GM11168 (cell line): ENCODE measurements at regions not wholly inside any gene's neighbourhood (a gene's known extent, or its start where the extent isn't known, plus 50 kb on each side); places are given as distances from the start of the nearest gene placed in this dataset.

ENCODE experiments used
- in situ Hi-C: fragments of 300-500 bp; cut with MboI; formaldehyde crosslinking; loops from one replicate; pipeline ENCODE4 v1.12.0; 2022; ENCODE audit warnings: low sequenced_read_pairs; ENCODE audit not compliant: unreplicated experiment

DNA sequence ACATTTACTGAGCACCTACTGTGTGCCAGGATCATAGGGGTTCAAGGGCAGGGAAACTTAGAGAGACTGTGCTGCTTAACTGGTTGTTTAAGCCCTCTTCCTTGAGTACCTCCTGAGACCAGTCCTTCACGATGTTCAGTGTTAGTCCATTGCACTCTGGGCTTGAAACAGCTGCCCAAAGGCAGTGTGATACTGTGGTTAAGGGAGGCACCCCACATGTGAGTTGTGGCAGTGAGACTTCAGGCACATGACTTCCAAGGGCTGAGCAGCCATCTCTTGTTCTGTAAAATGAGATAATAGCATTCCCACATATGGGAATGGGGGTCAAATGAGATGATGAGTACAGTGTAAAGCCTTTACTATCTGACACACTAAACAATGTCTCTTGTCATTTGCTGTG, 75.1 kb downstream of the LINGO1 start:
- in situ Hi-C loops = no loop called here

DNA sequence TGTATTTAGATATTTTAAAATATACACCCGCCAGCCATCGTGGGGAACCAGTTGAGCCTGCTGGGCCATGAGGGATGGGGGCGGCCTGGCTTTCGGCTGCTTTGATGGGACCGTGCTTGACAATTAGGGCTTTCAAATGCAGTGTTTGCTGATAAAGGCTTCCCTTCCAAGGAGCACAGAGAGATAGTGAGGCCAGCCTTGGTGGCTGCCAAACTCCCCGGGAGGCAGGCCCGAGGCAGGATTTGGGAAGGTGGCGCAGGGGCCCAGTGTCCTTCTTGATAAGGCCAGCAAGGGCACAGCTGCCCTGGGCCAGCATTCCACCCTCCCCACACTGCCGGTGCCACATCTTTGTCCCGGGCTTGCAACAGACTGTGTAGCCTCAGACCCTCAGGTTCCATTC, 75.6 kb downstream of the LINGO1 start:
- in situ Hi-C loops = no loop called here

DNA sequence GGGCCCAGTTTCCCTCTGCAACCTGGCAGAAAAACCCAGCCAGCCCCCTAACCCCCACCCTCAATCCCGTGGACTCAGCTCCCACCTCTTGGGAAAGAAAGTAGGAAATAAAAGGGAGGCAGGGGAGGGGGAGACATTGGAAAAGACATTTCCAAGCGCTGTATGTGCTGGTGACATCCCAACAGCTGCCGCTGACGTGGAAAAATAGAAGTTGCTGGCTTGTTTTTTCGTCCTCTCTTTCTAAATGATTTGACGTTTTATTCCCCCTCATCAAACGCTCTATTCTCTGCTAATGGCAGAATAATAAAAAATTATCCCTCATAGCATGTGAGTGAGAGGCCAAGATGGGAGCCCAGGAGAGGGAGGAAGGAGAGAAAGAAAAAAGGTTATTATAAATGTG, 76.1 kb downstream of the LINGO1 start:
- in situ Hi-C loops = no loop called here

DNA sequence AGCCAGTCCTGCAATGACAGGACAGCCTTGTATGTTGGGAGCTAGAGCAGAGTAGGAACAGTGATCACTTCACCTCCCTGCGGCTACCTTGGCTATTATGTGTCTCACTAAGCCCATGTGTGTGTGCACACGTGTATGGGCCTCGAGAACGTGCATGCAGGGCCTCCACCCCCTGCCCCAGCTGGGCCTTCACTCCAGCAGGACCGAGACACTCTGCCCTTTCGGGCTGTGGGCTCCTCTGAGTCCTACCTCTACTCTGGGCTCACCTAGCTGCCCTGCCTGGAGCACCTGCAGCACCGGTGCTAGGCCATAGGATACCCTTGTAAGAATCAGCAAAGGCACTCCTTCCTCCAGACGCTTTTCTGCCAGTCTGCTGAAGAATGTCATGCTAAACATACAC, 77.5 kb downstream of the LINGO1 start:
- in situ Hi-C loops = no loop called here

DNA sequence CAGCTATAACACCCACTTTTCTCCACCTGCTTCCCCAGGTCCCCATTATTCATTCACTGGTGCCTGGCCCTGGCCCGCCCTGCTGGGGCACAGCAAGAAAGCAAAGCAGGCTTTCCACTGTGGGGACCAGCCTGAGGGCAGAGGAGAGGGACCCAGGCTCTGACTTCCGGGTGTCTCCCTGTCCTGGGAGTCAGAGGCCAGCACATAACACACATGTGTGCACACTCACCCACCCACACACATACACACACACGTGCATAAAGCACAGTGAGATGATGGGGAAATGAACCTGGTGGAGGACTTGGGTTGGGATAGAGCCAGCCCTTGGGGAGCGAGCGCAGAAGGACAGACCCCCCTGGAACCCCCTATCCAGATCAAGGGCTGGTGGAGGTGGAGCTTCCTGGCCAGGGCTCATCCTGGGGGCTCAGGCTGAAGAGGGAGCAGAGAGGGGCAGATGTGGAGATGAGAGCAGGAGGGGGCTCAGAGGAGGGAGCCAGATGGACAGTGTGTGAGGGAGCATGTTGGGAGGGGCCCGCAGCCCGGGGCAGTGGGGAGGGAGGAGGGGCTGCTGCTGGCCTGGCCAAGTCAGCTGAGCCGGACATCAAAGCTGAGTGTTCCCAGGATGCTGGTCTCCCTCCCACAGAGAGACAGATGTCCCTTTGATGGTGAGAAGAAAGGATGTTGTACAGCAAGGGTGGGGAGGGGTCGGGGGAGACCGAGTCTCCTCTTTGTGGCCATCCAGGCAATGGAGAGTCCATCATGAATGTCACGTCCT, 78.2 kb downstream of the LINGO1 start:
- in situ Hi-C loops = no loop called here

DNA sequence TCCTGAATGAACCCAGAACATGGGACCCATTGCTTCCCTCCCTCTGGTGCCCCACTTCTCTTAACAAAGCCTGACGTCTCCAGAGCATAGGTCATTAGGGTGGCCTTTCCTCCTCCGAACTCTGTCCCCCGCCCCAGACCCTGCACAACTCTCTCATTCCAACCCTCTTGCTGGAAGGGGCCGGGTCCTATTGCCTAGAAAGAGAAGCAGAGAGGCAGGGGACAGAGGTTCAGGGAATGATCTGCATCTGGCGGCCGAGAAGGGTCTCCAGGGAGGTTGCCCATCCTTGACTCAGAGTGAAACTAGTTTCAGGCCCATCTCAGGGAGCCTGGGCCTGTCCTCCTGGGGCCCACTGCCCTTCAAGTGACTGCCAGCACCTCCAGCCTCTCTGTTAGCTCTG, 79.0 kb downstream of the LINGO1 start:
- in situ Hi-C loops = no loop called here

DNA sequence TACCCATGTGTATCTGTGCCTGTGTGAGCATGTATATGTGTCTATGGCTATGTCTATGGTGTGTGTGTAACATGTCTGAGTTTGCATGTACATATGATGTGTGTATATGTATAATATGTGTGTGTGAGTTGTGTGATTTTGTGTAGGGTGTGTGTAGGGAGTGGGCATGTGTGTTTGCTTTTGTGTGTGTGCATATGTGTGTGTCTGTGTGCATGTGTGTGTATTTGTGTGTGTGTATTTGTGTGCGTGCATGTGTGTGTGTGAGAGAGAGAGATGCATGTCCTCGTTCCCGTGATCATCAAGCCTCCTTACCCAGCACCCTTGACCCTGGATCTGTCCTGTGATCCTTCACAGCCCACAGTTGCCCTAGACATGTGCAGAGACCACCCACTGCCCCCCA, 79.5 kb downstream of the LINGO1 start:
- in situ Hi-C loops = no loop called here

DNA sequence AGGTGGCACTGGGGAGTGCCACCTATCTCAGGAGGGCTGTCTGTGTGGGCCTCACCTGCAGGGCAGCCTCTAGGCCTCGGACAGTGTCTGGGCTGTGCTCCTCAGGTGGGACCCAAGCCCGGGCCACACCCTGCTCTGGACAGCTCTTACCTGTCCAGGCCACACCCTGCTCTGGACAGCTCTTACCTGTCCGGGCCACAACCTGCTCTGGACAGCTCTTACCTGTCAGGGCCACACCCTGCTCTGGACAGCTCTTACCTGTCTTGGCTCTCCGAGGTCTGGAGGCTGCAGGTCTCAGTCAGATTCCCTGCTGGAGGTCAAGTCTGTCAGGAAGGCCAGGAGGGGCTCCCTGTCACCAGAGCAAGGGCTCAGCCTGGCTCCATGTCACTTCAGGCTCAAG, 80.6 kb downstream of the LINGO1 start:
- in situ Hi-C loops = no loop called here

DNA sequence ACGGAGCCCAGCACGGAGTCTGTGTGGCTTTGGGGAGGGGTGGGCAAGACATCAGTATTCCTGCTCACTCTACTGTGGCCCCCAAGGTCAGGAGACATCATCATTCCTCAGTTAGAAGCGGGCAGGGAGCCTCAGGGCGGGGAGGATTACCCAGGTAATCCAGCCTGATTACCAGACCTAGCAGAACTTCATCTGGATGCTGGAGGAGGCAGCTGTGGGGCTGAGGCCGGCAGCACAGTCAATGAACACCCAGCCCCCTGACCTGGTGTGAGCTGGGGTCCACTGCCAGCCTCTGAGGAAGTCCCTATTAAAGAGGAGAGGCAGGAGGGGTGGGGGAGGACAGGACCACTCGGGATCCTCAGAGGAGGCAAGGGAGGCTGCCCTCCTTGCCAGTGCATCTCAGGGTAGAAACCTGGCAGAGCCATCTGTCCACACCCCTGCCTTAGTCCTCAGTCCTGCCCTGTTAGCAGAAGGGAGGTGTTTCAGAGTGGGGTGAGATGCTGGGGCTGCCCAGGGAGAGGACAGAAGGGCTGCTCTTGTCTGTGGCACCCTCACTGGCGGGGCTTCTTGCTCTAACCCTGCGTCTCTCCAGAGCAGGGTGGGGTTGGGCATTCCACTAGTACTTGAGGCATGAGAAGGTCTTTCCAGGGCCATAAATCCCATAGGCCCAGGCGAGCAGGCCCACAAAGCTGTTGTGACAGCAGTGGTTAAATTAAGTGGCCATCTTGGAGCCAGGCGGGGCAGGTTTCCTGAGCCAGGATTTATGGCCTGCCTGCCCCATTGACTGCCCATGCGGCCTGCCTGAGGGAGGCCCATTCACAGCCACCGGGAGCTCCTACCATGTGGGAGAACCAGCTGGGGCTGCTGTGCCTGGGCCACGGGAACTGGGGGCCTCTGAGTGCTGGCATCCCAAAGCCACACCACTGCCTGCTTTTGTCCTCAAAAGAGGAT, 82.1 kb downstream of the LINGO1 start:
- in situ Hi-C loops = no loop called here

DNA sequence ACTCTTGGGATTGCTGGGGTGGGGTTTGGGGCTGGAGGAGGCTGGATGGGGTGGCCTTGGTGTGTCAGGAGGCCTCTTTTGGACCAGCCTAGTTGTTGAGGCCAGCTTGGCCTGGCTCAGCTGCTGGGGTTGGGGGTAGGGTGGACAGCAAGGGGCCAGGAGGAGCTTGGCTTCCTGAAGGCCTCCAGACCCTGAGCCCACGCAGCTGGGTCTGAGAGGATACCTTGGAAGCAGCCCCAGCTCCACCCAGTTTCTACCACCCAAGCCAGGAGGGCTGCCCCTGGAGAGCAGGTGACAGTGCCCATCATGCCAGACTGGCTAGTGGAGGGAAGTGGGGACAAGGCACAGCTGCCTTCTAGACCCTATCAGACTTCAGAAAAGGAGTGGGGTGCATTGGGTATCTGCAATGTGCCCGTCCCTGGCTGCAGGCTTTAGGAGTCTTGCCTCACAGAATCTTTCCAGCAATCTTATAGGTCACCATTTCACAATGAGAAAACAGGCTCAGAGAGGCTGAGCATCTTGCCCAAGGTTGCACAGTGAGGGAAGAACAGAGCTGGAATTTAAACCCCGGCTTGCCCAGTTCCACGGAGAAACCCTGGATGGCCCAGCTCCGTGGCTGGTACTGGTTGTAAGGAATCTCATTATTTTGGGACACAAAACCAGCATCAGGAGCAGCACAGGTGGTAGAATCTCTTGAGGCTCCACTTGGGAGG, 83.0 kb downstream of the LINGO1 start:
- in situ Hi-C loops = loop anchor here (10.0 kb wide), 1 partner anchor 445 kb away; no protein-coding TSS in a partner anchor

DNA sequence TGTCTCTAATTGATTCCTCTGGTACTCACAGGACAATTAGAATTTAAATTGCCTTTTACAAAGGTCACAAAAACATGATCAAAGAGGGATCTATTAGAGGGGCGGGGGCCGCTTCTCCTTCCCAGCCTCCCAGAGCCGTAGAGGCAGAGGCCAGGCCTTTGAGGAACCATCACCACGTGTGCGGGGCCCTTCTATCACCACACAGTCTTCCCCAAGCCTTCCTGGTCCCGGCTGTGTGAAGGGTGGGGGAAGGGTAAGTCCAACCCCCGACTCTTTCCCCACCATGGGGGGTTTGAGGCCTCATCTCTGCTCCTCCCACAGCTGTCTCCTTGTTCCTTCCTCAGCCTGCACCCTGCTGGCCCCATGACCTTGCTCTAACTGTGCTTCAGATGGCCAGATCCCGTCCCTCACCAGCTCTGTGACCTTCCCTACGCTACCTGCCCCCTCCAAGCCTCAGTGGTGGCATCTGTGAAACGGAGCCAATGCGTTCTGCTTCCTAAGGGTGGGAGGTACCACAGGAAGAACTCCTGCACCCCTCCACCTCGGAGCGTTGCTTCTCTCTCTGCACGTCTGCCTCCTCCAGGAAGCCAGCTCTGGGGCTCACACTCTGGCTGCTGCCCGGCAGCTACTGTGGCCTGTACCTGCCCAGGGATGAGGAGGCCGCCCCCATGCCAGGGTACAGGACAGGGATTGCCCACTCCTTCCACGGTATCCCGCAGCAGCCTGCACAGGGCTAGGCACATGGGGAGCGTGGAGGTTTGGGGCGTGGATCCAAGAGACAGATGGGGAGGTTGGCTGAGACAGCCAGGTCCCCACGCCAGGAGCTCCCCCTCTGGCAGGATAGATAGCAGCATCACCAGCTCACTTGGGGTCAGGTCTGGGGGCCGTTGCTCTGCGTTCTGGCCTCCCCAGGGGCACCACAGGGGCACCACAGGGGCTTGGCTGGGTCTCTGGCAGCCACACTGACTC, 83.8 kb downstream of the LINGO1 start:
- in situ Hi-C loops = loop anchor here (10.0 kb wide), 1 partner anchor 444 kb away; no protein-coding TSS in a partner anchor

DNA sequence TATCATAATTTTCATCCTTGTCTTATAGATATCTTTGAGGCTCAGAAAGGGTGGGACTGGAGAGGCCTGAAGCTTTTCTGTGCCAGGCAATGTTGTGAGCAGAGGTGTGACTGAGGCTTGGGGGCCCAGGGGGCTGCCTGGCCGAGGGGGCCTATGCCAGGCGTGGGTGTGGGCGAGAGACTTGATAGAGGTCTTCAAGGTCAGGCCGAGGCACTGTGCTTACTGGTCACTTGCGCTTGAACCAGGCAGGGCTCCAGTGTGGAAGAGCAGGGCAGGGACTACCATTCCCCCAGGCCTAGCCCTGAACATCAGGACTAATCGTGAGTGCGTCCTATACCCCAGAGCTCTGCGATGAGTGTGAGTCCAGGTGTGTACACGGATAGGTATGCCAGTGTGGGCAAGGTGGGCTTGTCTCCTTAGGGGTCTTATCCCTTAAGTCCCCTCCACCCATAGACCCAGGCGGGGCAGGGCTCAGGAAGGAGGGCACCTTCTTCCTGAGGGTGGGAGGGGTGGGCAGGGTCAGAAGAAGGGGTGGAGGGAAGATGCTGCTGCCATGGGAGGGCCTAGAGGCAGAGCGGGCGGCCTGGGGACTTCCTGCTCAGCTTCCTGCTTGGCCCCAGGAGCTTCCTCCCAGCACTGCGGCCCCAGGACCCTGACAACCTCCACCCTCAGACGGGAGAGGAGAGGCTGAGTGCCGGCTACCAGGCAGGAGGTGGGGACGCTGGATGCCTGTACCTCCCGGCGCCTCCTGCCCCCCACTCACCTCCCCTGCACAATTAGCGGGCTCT, 84.7 kb downstream of the LINGO1 start:
- in situ Hi-C loops = loop anchor here (10.0 kb wide), 1 partner anchor 443 kb away; no protein-coding TSS in a partner anchor

DNA sequence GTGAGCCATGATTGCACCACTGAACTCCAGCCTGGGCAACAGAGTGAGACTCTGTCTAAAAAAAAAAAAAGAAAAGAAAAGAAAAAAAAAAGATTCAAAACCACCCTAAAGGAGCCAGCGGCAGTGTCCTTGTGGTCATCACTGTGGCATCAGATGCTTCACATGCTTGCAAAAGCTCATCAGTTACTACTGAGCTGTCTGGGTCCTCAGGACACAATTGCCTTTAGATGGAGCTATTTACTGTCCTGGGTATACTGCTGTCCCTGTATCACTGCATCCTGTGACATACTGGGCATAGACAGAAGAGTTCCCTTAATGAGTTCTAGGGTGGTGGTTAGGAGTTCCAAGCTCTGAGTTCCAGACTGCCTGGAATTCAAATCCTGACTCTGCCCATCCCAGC, 85.8 kb downstream of the LINGO1 start:
- in situ Hi-C loops = loop anchor here (10.0 kb wide), 1 partner anchor 442 kb away; no protein-coding TSS in a partner anchor

DNA sequence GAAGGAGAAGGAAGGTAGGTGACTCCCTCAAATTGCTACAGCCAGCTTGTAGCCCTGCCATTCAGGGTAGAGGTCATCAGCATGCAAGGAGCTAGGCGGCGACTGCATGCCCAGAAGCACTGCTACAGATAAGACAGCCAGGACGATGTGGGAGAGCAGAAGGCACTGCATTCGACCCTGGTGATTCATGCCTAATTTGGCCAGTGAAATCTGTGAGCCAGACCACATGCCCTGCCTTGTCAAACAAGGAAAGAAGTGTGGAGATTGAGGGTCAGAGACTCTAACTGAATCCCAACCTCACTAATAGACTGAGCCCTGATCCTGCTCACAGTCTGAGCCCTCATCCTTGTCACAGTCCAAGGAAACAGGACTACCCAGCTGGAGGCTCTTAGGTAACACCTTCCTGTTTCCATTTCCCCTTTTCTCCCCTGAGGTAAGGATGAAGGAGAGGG, 86.6 kb downstream of the LINGO1 start:
- in situ Hi-C loops = loop anchor here (10.0 kb wide), 1 partner anchor 441 kb away; no protein-coding TSS in a partner anchor

DNA sequence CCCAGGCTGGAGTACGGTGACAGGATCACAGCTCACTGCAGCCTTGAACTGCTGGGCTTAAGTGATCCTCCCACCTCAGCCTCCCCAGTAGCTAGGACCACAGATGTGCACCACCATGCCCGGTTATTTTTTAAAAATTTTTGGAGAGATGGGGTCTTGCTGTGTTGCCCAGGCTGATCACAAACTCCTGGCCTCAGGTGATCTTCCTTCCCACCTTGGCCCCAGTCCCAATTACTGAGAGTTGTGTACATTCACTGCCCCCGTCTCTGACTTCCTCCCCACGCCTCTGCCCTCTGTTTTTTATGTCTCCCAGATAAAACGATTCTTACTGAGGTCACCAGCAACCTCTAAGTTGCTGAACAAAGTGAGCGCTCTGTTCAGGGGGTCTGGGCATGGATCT, 87.7 kb downstream of the LINGO1 start:
- in situ Hi-C loops = loop anchor here (10.0 kb wide), 1 partner anchor 440 kb away; no protein-coding TSS in a partner anchor

DNA sequence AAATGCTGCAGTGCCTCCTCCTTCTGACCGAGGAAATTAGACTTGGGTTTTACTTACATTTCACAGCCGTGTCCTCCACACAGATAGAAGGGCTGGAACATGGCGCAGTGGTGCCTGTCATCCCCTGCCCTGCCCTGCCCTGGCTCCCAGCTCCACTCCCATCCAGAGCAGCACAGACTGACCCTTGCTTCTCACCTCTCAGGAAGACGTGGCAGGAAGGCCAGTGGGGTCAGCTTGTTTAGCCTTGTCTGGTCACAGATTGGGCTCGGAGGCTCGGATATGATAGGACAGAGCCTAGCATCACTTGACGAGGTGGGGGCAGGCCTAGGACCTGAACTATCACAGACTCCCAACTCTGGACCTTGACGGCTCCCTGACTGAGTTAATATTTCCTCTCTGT, 88.5 kb downstream of the LINGO1 start:
- in situ Hi-C loops = loop anchor here (10.0 kb wide), 1 partner anchor 439 kb away; no protein-coding TSS in a partner anchor

DNA sequence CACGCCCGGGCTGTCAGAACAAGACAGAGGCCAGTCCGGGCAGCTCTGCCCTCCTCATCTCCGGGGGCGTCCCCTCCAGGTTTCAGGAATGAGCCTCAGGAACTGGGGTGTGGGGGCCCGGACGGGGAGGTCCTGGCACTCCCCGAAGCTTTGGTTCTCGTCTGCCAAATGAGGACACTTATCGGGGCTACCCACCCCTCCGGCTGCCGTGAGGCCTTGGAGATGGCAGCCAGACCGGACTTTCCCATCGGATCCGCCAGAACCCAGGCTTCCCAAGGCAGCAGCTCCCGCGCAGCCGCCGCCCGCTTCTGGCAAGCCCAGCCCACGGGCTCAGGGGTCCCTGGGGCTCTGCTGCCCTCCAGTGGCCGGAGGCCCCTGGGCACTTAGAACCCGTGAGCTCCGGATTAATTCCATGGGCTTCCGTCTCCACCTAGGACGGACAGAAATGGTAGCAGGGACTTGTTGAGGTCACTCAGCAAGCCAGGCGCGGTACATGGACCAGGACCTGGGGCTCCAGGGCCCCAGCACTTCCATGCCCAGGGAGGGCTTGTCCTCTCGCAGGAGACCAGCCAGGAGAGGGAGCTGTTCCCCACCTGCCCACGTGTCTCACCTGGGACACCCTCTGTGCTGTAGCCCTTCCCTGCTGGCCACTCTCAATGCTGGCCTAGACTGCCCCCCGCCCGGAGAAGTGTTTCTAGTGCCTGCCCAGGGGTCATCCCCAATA, 89.4 kb downstream of the LINGO1 start:
- in situ Hi-C loops = loop anchor here (10.0 kb wide), 1 partner anchor 439 kb away; no protein-coding TSS in a partner anchor
